ENCODE measurements at regions not wholly inside any gene's neighbourhood (a gene's known extent, or its start where the extent isn't known, plus 50 kb on each side); places are given as distances from the start of the nearest gene placed in this dataset.
"Not testable (repeated sequence)": the region's sequence is repeated elsewhere in the genome, so short reads cannot be mapped to it uniquely, and the experiment has no call there.

DNA sequence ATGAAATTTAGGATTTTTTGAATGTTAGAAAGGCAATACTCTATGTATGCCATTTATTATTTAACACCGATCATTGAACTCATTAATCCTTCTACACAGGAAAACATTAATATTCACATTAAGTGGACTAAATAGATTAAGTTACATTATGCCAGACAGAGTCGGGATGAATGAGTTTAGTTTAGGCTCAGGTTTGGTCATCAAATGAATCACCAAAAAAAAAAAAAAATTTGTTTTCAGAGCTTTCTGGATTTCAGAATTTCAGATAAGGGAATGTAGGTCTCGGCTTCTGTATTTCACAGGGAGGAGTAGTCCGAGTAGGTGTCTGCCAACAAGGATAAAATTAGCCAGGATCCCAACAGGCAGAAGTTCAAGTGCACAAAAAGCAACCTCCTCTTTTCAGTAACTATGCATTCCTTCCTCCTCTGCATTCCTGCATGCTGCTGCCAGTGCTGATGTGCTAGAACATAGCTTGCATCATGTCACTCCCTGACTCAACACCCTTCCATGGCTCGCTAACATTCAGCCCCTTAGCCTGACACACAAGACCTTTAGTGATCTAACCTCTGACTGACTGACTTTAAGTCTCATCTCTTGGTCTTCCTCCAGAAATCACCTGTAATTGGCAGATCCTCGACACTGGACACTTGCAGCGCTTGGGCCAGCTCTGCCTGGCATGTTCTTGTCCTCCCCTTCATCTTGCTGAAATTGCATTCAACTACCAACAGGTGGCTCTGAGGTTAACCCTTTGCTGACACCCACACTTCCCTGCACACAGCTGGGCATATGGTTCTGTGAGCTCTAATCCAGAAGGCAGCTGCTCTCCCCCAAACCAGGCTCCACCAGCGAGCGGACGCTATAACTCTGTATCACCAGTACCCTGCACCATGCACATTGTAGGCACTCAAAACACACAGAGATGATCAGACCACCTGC is 145.4 kb upstream of the PROK2 start:
- DNase-seq (ENCODE audit: low spot score), result no peak
- Mint-ChIP-seq H3K9me3 (no peaks in the 10 kb centered on the region), H3K27me3 (ENCODE audit: low read depth) (peaks cover 8% of the 10 kb centered on the region), H3K36me3 (ENCODE audit: low read depth) (no peaks in the 10 kb centered on the region), H3K4me1 (ENCODE audit: low read depth) (peaks cover 6% of the 10 kb centered on the region), H3K4me3 (ENCODE audit: low read depth) (no peak overlapping the region), H3K27ac (no peak overlapping the region)
- intact Hi-C loops (cut with micrococcal nuclease), result loop anchor here (5.0 kb wide), 1 partner anchor 892 kb away; no protein-coding TSS in a partner anchor

DNA sequence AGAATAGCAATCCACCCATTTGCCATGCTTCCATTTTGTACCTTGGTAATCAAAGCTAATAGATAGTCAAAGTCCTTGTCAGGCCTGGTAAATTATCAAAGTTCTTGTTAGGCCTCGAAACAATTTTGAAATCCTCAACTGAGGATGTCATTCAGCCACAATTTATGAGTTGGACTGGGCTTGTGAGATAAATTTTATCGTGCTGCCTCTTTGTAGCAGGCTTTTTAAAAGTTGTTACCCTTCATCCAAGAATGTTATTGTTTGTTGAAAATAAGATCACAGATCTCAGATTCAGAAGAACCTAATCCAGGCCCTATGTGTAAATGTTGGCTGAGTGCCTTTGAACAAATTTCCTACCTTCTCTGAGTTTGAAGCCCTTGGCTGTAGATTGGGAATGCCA is 143.3 kb upstream of the PROK2 start:
- no peak for DNase-seq (ENCODE audit: low spot score)
- Mint-ChIP-seq H3K9me3 (no peaks in the 10 kb centered on the region), H3K4me3 (ENCODE audit: low read depth) (no peak overlapping the region), H3K27ac (no peak overlapping the region), H3K36me3 (ENCODE audit: low read depth) (no peaks in the 10 kb centered on the region), H3K27me3 (ENCODE audit: low read depth) (peaks cover 8% of the 10 kb centered on the region), H3K4me1 (ENCODE audit: low read depth) (peaks cover 6% of the 10 kb centered on the region)
- intact Hi-C loops (cut with micrococcal nuclease), result no loop called here

DNA sequence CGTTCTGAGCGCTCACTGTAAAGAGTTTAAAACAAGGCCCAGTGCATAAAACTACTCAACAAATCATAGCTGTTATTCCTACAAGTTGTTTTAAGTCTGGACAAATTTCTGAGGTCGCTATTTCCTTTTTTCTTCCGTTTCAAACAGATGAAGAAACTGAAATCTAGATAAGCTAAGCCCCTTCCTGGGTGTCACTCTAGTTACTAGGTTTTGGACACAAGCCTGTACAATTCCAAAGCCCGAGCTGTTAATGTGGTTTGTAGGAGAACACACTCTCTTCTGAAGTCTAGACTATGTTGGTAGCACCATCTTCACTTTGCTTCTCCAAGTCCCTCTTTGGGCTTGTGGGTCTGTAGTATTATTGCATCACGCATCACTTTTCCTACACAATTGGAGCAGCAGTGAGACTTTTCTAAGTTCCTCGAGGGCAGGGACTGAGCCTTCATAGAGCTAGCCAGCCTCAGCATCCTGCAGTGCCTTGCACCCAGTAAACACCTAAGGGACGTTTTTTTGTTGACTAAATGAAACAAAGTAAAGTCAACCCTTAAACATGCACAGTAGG is 142.6 kb upstream of the PROK2 start:
- H3K9me3 Mint-ChIP-seq, result no peaks in the 10 kb centered on the region
- H3K27ac Mint-ChIP-seq, result no peak overlapping the region
- peaks cover 8% of the 10 kb centered on the region for H3K27me3 Mint-ChIP-seq (ENCODE audit: low read depth)
- peaks cover 6% of the 10 kb centered on the region for H3K4me1 Mint-ChIP-seq (ENCODE audit: low read depth)
- no peak for DNase-seq (ENCODE audit: low spot score)
- intact Hi-C loops (cut with micrococcal nuclease), result no loop called here
- no peak overlapping the region for H3K4me3 Mint-ChIP-seq (ENCODE audit: low read depth)
- no peaks in the 10 kb centered on the region for H3K36me3 Mint-ChIP-seq (ENCODE audit: low read depth)

DNA sequence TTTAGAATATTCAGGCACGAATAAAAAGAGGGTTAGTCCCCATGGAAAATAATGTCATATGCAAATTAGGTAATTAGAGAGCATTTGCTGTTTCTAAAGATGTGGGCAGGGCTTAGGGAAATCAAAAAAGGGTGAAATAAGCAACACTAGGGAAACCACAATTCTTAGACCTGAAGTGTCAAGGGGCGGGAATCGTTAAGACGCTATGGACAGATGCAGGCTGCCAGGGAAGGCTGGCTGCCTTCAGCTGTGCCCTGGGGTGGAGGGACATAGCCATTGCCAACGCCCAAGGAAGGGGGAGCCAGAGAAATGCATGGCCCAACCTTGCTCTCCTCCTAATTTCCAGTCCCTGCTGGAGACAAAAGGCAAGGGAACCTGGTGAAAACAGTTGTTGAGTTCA is 141.7 kb upstream of the PROK2 start:
- H3K27ac Mint-ChIP-seq, result no peak overlapping the region
- no peaks in the 10 kb centered on the region for H3K36me3 Mint-ChIP-seq (ENCODE audit: low read depth)
- no peak for DNase-seq (ENCODE audit: low spot score)
- peaks cover 8% of the 10 kb centered on the region for H3K27me3 Mint-ChIP-seq (ENCODE audit: low read depth)
- no peaks in the 10 kb centered on the region for H3K9me3 Mint-ChIP-seq
- intact Hi-C loops (cut with micrococcal nuclease), result no loop called here
- no peak overlapping the region for H3K4me3 Mint-ChIP-seq (ENCODE audit: low read depth)
- H3K4me1 Mint-ChIP-seq (ENCODE audit: low read depth), result peaks cover 6% of the 10 kb centered on the region

DNA sequence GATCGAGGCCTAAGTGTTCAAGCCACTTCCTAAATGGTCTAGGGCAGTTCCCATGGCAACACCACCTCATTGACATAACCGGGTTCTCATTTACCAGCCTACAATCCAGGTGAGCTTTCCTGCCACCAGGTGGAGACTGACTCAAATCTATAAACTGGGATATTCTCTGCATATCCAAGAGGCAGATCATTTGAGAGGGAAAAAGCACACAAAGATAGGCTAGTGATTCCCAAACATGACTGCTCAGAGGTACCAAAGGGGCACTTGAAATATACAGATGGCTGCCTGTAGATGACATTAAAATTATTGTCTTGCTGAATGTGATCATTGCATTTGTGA is 141.3 kb upstream of the PROK2 start:
- Mint-ChIP-seq H3K4me3 (ENCODE audit: low read depth) (no peak overlapping the region), H3K27ac (no peak overlapping the region), H3K27me3 (ENCODE audit: low read depth) (peaks cover 8% of the 10 kb centered on the region), H3K4me1 (ENCODE audit: low read depth) (peaks cover 6% of the 10 kb centered on the region), H3K36me3 (ENCODE audit: low read depth) (no peaks in the 10 kb centered on the region), H3K9me3 (no peaks in the 10 kb centered on the region)
- intact Hi-C loops (cut with micrococcal nuclease), result no loop called here
- no peak for DNase-seq (ENCODE audit: low spot score)

DNA sequence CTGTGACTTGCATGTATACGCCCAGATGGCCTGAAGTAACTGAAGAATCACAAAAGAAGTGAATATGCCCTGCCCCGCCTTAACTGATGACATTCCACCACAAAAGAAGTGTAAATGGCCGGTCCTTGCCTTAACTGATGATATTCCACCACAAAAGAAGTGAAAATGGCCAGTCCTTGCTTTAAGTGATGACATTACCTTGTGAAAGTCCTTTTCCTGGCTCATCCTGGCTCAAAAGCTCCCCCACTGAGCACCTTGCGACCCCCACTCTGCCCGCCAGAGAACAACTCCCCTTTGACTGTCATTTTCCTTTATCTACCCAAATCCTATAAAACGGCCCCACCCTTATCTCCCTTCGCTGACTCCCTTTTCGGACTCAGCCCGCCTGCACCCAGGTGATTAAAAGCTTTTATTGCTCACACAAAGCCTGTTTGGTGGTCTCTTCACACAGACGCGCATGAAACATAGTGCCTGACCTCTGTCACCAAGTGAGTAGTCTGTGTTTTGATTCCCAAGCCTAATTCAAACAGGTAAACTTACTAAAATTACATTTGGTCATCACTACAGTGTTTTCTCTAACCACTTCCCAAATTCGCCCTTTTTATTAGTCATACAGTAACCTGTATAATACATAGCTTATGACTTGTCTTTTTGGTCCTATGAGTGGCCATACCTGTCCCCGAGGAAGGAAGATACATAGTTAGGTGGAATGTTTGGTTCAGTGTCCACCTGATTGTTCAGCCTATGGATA is 140.7 kb upstream of the PROK2 start:
- H3K9me3 Mint-ChIP-seq; H3K36me3 Mint-ChIP-seq (ENCODE audit: low read depth); H3K4me3 Mint-ChIP-seq (ENCODE audit: low read depth); H3K27ac Mint-ChIP-seq; H3K4me1 Mint-ChIP-seq (ENCODE audit: low read depth); H3K27me3 Mint-ChIP-seq (ENCODE audit: low read depth); DNase-seq (ENCODE audit: low spot score); intact Hi-C loops (cut with micrococcal nuclease): not testable (repeated sequence)

DNA sequence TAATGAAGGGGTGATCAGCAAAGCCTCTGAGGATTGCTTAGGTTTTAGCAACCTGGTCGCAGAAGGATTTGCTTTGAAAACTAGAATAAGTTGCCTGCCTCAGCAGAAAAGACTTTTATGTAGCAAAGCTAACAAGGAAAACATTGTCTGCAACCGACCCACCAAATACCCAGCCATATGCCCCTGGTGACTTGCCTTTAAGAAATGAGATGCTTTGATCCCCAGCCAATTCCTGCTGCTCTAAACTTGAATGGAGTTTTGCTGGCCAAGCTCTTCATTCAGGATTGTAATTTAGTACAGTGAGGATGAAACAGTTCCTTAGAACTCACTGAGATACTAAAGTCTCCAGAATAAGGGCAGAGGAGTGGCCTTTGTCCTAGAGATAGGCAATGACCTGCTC is 139.8 kb upstream of the PROK2 start:
- Mint-ChIP-seq H3K27me3 (ENCODE audit: low read depth) (peaks cover 8% of the 10 kb centered on the region), H3K27ac (no peak overlapping the region), H3K36me3 (ENCODE audit: low read depth) (no peaks in the 10 kb centered on the region), H3K9me3 (no peaks in the 10 kb centered on the region), H3K4me1 (ENCODE audit: low read depth) (peaks cover 6% of the 10 kb centered on the region), H3K4me3 (ENCODE audit: low read depth) (no peak overlapping the region)
- DNase-seq (ENCODE audit: low spot score), result no peak
- intact Hi-C loops (cut with micrococcal nuclease), result no loop called here

DNA sequence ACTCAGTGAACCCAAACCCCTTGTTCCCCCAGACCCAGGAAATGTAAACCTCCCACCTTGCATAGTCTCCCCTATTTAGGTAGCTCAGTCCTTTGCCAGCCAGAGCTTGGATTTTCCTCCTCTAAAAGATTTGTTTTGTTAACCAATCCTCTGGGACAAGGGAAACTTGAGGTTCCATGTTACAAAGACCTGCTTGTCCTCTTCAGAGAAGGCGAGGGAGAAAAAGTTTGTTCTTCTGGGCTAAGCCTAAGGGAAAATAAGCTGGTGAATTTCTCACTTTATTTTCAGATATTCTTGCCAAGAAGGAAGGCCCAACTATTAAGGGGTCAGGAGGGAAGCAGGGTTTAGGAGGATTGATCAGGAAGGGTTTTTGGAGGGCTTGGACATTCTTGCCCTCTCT is 136.1 kb upstream of the PROK2 start:
- Mint-ChIP-seq H3K4me3 (ENCODE audit: low read depth) (no peak overlapping the region), H3K9me3 (no peaks in the 10 kb centered on the region), H3K27me3 (ENCODE audit: low read depth) (peaks cover 16% of the 10 kb centered on the region), H3K27ac (no peak overlapping the region), H3K36me3 (ENCODE audit: low read depth) (no peaks in the 10 kb centered on the region), H3K4me1 (ENCODE audit: low read depth) (peaks cover 3% of the 10 kb centered on the region)
- intact Hi-C loops (cut with micrococcal nuclease), result no loop called here
- no peak for DNase-seq (ENCODE audit: low spot score)

DNA sequence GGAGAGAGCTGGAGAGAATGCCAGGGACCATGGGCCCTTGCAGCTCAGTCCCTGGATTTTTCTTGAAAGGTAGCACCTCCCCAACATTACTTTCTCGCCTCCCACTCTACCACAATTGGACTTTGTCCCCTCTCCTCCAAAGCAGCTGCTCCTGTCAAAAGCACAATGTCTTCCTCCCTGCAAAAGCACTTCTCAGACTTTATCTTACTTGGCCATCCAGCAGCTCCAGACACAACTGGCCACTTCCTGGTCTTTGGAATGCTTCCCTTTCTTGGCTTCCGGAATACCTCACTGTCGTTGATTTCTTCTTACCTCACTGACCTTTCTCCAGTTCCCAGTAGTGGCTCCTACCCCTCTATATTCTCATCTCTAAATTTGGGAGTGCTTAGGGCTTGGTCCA is 134.6 kb upstream of the PROK2 start:
- DNase-seq (ENCODE audit: low spot score), result no peak
- Mint-ChIP-seq H3K9me3 (no peaks in the 10 kb centered on the region), H3K36me3 (ENCODE audit: low read depth) (no peaks in the 10 kb centered on the region), H3K4me3 (ENCODE audit: low read depth) (no peak overlapping the region), H3K27ac (no peak overlapping the region), H3K4me1 (ENCODE audit: low read depth) (no peaks in the 10 kb centered on the region), H3K27me3 (ENCODE audit: low read depth) (peaks cover 12% of the 10 kb centered on the region)
- intact Hi-C loops (cut with micrococcal nuclease), result no loop called here

DNA sequence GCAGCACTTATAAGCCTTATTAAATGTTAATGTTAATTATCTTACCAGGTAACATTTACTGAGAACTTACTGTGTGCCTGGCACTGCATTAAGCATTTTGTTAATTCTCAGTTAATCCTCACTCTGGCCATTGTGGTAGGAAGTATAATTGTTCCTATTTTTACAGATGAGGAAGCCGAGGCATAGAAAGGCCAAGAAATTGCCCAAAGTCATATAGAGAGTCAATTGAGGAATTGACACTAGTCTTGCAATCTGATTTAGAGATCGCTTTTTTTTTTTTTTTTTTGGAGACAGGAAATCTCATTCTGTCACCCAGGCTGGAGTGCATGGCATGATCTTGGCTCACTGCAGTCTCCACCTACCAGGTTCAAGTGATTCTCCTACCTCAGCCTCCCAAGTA is 132.6 kb upstream of the PROK2 start:
- DNase-seq (ENCODE audit: low spot score), result no peak
- H3K27ac Mint-ChIP-seq, result no peak overlapping the region
- H3K4me3 Mint-ChIP-seq (ENCODE audit: low read depth), result no peak overlapping the region
- H3K4me1 Mint-ChIP-seq (ENCODE audit: low read depth), result no peaks in the 10 kb centered on the region
- H3K27me3 Mint-ChIP-seq (ENCODE audit: low read depth), result peaks cover 16% of the 10 kb centered on the region
- H3K36me3 Mint-ChIP-seq (ENCODE audit: low read depth), result no peaks in the 10 kb centered on the region
- no peaks in the 10 kb centered on the region for H3K9me3 Mint-ChIP-seq
- intact Hi-C loops (cut with micrococcal nuclease), result no loop called here

DNA sequence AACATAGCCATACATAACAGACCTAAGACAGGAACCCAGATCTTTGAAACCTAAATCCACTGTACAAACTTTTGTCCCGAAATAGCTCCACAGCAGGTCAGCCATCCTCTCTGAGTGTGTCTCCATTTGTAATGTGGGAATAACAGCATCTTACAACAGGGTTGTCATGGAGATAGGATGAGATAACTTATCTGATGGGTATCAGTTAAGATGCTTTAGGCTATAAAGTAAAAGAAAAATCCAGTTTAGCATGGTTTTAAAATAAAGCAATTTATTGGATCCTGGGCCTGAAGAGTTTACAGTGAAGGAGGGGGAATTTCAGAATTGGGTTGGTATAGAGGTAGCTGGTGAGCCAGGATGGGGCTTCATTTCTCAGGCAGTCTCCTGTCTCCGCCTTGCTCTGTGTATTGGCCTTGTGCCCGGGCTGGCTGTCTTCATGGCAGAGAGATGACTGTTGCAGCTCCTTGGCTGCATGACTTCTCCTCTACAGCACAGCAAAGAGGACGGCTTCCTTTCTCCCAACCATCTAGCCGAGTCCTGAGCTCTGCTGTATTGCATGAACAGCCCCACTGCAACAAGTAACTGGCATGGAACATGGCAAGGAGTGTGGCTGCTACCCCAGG is 131.9 kb upstream of the PROK2 start:
- intact Hi-C loops (cut with micrococcal nuclease), result no loop called here
- Mint-ChIP-seq H3K27me3 (ENCODE audit: low read depth) (peaks cover 21% of the 10 kb centered on the region), H3K4me1 (ENCODE audit: low read depth) (no peaks in the 10 kb centered on the region), H3K9me3 (no peaks in the 10 kb centered on the region), H3K4me3 (ENCODE audit: low read depth) (no peak overlapping the region), H3K27ac (no peak overlapping the region), H3K36me3 (ENCODE audit: low read depth) (no peaks in the 10 kb centered on the region)
- DNase-seq (ENCODE audit: low spot score), result no peak

DNA sequence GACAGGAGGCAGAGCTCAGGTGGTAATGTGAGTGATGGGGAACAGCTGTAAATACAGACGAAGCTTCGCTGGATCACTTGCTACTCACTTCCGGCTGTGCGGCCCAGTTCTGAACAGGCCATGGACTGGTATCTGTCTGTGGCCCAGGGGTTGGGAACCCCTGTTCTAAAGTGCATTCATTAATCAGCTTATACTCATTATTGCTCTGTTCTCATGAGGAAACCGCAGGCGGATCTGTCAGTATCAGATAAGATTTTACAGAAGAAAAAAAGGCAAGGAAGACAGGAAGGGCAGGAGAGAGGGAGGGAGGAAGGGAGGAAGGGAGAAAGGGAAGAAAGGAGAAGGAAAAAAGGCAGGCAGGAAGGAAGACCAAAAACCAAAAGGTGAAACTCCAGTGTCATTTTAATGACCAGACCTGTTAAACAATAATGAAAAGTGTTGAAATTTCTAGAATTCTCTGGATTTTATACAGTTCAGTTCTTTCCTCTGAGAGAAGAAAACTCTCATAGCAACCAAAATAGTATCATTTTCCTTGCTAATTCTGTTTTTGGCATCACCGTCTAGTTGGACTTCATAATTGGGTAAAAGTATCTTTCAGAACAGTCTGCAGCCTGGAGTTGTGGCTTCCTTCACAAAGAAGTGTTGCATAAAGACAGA is 128.0 kb upstream of the PROK2 start:
- no peaks in the 10 kb centered on the region for H3K36me3 Mint-ChIP-seq (ENCODE audit: low read depth)
- H3K27me3 Mint-ChIP-seq (ENCODE audit: low read depth), result peaks cover 18% of the 10 kb centered on the region
- no peaks in the 10 kb centered on the region for H3K9me3 Mint-ChIP-seq
- H3K4me3 Mint-ChIP-seq (ENCODE audit: low read depth), result no peak overlapping the region
- H3K27ac Mint-ChIP-seq, result no peak overlapping the region
- DNase-seq (ENCODE audit: low spot score), result no peak
- intact Hi-C loops (cut with micrococcal nuclease), result no loop called here
- H3K4me1 Mint-ChIP-seq (ENCODE audit: low read depth), result no peaks in the 10 kb centered on the region

Data from activated T-helper 2 cell treated with anti-CD3 and anti-CD28 coated beads, Interferon-gamma antibody, Interleukin-2, Interleukin-4, amounts not matched to agents 10 μg/mL and 5 μg/mL and 100 μg/mL, durations not matched to agents 14 hours and 24 hours and 36 hours (primary cell).